ENCODE measurements at regions not wholly inside any gene's neighbourhood (a gene's known extent, or its start where the extent isn't known, plus 50 kb on each side); places are given as distances from the start of the nearest gene placed in this dataset.

DNA sequence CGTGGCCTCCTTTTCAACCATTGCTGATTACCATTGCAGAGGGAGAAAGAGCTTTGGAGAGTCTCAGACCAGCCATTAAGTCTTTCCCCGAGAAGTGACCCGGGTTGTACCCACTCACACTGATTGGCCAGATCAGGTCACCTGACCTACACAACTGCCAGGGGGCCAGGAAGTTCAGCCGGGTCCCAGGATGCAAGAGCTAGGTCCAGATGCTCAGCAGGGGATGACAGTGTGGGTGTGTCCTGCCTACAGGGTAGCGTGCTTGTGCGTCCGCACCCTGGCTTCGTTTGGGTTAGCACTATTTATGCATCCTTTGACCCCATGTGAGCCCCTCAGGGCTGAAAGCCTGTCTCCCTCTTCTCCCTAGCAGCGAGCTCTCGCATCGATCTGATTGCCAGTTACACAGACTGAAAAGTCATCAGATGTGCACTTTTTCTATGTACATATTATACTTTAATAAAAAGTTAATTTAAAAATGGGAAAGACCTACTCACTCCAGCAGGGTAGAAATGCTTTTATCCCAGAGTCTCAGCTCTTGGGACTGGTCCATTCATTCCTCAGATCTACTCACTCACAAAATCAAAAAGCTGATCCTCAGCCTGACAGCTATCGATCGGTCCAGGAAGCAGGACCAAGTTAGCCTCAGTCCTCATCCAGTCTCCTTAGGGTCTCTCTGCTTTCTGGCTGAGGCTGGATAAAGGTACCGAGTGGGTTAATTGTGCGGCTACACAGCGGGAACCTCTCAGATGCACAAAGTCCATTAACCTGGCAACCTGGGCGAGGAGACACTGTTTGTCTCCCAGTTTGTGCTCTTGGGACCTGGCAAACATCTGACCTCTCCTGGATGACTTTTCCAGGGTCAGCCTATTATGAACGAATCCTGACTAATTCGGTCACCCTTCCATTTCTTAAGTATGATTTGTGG lies 68.0 kb downstream of the SERPINA3 start (continued):
- TF ChIP-seq, protein P1, sequence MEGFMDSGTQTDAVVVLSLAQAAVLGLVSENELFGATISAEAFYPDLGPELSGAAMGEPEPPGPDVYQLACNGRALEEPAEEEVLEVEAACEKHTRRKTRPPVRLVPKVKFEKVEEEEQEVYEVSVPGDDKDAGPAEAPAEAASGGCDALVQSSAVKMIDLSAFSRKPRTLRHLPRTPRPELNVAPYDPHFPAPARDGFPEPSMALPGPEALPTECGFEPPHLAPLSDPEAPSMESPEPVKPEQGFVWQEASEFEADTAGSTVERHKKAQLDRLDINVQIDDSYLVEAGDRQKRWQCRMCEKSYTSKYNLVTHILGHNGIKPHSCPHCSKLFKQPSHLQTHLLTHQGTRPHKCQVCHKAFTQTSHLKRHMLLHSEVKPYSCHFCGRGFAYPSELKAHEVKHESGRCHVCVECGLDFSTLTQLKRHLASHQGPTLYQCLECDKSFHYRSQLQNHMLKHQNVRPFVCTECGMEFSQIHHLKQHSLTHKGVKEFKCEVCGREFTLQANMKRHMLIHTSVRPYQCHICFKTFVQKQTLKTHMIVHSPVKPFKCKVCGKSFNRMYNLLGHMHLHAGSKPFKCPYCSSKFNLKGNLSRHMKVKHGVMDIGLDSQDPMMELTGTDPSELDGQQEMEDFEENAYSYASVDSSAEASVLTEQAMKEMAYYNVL (CRISPR knock-in tag; IDR thresholded peaks at IDR 0.05; ENCODE audit: borderline replicate concordance): no peak
- no peak for TF ChIP-seq TBL1XR1 (IDR thresholded peaks at IDR 0.05; ENCODE audit: borderline replicate concordance, low read length, partially characterized antibody)
- TF ChIP-seq LCORL (IDR thresholded peaks at IDR 0.05): no peak
- TF ChIP-seq LCORL (CRISPR knock-in tag; IDR thresholded peaks at IDR 0.05): peak; percentile 56
- TF ChIP-seq ZKSCAN8 (CRISPR knock-in tag; IDR thresholded peaks at IDR 0.05; ENCODE audit: borderline replicate concordance): no peak
- peak; percentile 78; the same call in 1 of the 2 replicates for TF ChIP-seq ZNF878 (CRISPR knock-in tag; IDR thresholded peaks at IDR 0.05)
- TF ChIP-seq, protein P2, sequence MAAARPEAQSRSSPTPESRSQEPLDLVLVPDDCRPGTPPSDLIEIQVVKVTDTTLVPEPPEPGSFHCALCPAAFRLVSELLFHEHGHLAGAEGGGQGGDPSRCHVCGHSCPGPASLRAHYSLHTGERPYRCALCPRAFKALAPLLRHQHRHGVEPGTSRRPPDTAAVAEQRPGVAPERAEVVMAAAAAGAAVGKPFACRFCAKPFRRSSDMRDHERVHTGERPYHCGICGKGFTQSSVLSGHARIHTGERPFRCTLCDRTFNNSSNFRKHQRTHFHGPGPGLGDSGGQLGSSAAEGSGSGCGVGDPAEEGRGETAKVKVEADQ (CRISPR knock-in tag; IDR thresholded peaks at IDR 0.05; ENCODE audit: borderline replicate concordance): no peak
- TF ChIP-seq ZNF333 (CRISPR knock-in tag; IDR thresholded peaks at IDR 0.05; ENCODE audit: borderline replicate concordance): no peak
- TF ChIP-seq ARHGAP35 (CRISPR knock-in tag; IDR thresholded peaks at IDR 0.05; ENCODE audit: borderline replicate concordance): no peak
- no peak for TF ChIP-seq ZNF839 (CRISPR knock-in tag; IDR thresholded peaks at IDR 0.05; ENCODE audit: borderline replicate concordance)
- TF ChIP-seq RFX3 (CRISPR knock-in tag; IDR thresholded peaks at IDR 0.05): no peak
- TF ChIP-seq, protein P3, sequence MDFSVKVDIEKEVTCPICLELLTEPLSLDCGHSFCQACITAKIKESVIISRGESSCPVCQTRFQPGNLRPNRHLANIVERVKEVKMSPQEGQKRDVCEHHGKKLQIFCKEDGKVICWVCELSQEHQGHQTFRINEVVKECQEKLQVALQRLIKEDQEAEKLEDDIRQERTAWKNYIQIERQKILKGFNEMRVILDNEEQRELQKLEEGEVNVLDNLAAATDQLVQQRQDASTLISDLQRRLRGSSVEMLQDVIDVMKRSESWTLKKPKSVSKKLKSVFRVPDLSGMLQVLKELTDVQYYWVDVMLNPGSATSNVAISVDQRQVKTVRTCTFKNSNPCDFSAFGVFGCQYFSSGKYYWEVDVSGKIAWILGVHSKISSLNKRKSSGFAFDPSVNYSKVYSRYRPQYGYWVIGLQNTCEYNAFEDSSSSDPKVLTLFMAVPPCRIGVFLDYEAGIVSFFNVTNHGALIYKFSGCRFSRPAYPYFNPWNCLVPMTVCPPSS (IDR thresholded peaks at IDR 0.05): no peak
- TF ChIP-seq ZC3H4 (CRISPR knock-in tag; IDR thresholded peaks at IDR 0.05; ENCODE audit: borderline replicate concordance): no peak
- TF ChIP-seq, protein P4, sequence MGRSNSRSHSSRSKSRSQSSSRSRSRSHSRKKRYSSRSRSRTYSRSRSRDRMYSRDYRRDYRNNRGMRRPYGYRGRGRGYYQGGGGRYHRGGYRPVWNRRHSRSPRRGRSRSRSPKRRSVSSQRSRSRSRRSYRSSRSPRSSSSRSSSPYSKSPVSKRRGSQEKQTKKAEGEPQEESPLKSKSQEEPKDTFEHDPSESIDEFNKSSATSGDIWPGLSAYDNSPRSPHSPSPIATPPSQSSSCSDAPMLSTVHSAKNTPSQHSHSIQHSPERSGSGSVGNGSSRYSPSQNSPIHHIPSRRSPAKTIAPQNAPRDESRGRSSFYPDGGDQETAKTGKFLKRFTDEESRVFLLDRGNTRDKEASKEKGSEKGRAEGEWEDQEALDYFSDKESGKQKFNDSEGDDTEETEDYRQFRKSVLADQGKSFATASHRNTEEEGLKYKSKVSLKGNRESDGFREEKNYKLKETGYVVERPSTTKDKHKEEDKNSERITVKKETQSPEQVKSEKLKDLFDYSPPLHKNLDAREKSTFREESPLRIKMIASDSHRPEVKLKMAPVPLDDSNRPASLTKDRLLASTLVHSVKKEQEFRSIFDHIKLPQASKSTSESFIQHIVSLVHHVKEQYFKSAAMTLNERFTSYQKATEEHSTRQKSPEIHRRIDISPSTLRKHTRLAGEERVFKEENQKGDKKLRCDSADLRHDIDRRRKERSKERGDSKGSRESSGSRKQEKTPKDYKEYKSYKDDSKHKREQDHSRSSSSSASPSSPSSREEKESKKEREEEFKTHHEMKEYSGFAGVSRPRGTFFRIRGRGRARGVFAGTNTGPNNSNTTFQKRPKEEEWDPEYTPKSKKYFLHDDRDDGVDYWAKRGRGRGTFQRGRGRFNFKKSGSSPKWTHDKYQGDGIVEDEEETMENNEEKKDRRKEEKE (IDR thresholded peaks at IDR 0.05): no peak
- no peak for TF ChIP-seq KLF6 (CRISPR knock-in tag; IDR thresholded peaks at IDR 0.05)
- TF ChIP-seq SUZ12 (IDR thresholded peaks at IDR 0.05; ENCODE audit: low read depth, low read length): no peak
- no peak for TF ChIP-seq MTA3 (CRISPR knock-in tag; IDR thresholded peaks at IDR 0.05)
- TF ChIP-seq, protein P5, sequence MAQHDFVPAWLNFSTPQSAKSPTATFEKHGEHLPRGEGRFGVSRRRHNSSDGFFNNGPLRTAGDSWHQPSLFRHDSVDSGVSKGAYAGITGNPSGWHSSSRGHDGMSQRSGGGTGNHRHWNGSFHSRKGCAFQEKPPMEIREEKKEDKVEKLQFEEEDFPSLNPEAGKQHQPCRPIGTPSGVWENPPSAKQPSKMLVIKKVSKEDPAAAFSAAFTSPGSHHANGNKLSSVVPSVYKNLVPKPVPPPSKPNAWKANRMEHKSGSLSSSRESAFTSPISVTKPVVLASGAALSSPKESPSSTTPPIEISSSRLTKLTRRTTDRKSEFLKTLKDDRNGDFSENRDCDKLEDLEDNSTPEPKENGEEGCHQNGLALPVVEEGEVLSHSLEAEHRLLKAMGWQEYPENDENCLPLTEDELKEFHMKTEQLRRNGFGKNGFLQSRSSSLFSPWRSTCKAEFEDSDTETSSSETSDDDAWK (CRISPR knock-in tag; IDR thresholded peaks at IDR 0.05): no peak
- TF ChIP-seq HNF4G (IDR thresholded peaks at IDR 0.05; ENCODE audit: borderline replicate concordance, low read depth, low read length): peak; percentile 93
- 0 out of 2 replicates have a peak, but pooled peaks have one; percentile 64 for TF ChIP-seq HNF4G (CRISPR knock-in tag; IDR thresholded peaks at IDR 0.05; ENCODE audit: borderline replicate concordance, low read depth)

Measured in HepG2 (cell line).